Stimulated activated CD8-positive, alpha-beta memory T cell treated with anti-CD3 and anti-CD28 coated beads, Interleukin-15, amount 100 ng/mL, for 48 hours (primary cell): ENCODE measurements at regions not wholly inside any gene's neighbourhood (a gene's known extent, or its start where the extent isn't known, plus 50 kb on each side); places are given as distances from the start of the nearest gene placed in this dataset.
A peak's percentile ranks its signal among the peaks of the same experiment; 100 is the strongest.

Experiments
- DNase-seq, 2 donors: peaks; one replicate each; pipeline ENCODE4 v3.0.0-alpha.2; 2020; ENCODE audit warnings: low read depth in 2 of 2

- DNase-seq: no peak
Observed at GRCh38 chr9:126221480-126221879, 105.1 kb upstream of the MVB12B start.

DNA sequence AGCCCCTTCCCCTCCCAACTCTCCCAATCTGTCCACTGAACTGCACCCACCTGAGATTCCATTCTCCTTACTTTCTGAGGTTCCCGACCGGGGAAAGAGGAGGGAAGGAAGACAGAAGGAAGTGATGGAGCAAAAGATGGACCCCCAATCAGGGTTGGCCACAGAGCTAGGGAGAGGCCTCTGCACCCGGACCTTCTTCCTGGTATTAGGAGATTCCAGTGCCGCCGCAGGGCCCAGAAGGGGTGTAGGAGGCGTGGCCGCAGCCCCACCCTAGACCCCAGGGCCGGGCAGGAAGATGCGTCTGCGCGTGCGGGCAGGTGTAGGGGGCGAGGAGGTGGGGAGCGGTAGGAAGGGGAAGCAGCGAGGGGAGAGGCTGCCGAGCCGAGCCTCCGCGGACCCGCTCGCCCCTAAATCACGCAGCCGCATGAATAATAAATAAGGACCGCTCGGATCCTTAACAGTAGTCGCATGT lies 104.2 kb upstream of the MVB12B start:
- no peak for DNase-seq

GRCh38 chr9:126222835-126223431 lies 103.7 kb upstream of the MVB12B start:
- no peak for DNase-seq

- DNase-seq: no peak
Observed at GRCh38 chr9:126223798-126224531, 102.7 kb upstream of the MVB12B start.

- no peak for DNase-seq
Observed at GRCh38 chr9:126225611-126226609, 100.7 kb upstream of the MVB12B start.

GRCh38 chr9:126226991-126227936 lies 99.4 kb upstream of the MVB12B start:
- no peak for DNase-seq

DNA sequence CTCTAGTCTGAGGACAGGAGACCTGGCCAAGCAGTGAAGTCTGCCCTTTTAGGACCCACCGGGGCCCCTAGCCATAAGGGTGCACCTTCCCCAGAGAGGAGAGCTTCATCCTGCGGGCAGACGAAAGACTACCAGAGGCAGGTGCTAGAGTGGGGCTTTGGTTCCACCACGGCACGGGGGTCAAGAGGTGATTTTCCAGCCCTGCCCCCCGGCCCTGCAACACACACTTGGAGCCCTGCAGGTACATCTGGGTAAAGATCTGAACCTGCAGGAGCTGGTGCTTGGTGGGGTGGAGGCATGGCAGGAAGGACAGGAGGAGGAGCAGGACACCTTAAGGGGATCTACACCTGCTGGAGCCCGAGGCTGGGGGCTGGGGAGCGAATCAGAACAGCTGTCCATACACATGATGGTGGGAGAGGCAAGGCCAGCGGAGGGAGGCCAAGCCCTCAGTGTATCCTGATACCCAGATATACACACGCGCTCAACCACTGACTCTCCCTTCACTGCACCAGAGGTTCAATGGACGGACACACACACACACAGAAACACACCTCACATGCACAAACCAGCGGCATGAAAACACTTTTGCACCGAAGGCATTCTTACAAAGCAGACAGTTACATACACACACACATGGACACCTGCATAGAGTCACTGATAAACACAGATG lies 98.4 kb upstream of the MVB12B start:
- no peak for DNase-seq

GRCh38 chr9:126228781-126229444 lies 97.7 kb upstream of the MVB12B start:
- DNase-seq: peak; percentile 28 to 48

DNA sequence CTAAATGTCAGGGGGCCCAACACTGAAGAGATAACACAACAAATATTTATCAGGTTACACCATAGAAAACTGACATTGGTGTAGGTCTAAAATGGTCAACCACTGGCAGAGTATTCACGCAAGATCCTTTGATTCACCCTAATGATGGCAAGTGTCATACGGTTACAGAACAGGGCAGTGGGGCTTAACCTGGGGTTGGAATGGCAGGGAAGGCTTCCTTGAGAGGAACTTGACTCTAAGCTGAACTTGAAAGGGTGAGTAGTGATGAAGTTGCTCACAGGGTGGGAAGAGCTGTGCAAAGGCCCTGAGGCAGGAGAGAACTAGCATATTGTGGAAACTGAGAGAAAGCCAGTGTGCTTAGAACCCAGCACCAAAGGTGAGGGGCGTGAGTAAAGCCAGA lies 97.1 kb upstream of the MVB12B start:
- DNase-seq: no peak

- DNase-seq: no peak
Observed at GRCh38 chr9:126230692-126231091, 95.9 kb upstream of the MVB12B start.

DNA sequence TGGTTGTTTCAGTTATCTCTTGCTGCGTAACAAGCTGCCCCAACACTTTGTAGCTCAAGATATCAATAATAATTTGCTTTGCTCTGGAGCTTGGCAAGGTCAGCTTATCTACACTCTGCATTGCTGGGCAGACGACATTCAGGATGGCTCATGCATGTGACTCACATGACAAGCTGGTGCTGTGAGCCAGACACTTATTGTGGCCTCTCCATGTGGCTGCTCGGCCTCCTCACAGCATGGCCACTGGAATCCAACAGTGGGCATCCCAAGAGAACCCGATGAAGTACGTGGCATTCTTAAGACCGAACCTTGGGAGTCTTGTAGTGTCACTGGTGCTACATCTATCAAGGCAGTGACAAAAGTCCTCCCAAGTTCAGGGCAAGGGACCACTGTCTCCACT lies 94.2 kb upstream of the MVB12B start:
- no peak for DNase-seq

- DNase-seq: no peak
Observed at GRCh38 chr9:126233175-126233574, 93.5 kb upstream of the MVB12B start.

DNA sequence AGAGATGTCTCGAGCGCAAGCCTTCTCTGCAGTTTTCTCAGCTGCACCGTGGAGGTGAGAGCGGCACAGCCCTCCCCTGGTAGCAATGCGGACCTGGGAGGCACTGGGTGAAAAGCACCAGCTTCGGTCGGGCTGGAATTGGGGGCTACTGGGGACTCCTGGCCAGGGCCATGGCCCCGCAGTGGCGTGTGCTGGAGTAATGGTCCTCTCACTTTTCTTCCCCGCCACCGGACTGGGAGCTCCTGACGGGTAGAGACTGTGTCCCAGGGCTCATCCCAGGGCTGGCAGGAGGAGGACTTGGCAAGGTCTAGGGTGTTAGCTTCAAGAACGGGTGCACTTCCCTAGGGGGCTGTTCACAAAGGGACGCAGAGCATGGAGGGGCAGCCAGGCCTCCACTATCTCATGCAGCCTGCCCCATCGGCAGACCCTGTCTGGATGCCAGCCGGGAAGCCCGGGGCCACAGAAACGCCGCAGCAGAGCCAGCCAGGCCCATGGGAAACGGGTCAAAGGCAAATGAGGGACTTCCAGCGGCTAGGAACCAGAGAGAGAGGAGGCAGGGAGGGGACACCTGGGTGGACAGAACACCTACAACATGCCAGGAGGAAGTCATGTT lies 92.6 kb upstream of the MVB12B start:
- no peak for DNase-seq

DNA sequence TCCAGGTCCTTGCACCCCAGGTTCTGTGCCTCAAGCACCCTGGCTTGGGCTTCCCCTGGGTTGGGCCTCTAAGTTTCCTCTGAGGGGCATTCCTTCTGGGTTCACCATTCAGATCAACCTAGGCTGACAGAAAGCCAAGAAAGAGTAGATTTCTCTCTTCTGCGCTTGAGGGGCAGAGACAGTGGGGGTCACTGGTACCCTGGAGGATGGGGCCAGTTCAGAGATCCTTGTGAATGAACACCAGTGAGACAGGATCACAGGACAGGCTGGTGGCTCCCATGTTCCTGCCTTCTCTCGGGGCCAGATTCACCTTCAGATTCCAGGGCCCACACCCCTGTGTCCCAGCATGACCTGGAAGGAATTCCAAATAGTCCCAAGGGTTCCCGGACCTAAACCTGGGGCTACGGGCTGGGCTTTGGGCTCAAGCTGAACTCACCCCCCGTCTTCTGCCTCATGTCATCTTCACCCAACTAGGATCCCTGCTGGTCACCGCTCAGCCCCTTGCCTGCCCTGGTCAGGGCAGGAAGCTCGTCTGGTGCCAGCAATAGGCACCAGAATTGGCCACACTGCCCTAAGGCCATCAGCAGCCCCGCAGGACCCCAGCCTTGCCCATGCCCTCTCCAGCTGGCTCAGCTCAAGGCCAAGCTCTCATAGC lies 91.8 kb upstream of the MVB12B start:
- no peak for DNase-seq

DNA sequence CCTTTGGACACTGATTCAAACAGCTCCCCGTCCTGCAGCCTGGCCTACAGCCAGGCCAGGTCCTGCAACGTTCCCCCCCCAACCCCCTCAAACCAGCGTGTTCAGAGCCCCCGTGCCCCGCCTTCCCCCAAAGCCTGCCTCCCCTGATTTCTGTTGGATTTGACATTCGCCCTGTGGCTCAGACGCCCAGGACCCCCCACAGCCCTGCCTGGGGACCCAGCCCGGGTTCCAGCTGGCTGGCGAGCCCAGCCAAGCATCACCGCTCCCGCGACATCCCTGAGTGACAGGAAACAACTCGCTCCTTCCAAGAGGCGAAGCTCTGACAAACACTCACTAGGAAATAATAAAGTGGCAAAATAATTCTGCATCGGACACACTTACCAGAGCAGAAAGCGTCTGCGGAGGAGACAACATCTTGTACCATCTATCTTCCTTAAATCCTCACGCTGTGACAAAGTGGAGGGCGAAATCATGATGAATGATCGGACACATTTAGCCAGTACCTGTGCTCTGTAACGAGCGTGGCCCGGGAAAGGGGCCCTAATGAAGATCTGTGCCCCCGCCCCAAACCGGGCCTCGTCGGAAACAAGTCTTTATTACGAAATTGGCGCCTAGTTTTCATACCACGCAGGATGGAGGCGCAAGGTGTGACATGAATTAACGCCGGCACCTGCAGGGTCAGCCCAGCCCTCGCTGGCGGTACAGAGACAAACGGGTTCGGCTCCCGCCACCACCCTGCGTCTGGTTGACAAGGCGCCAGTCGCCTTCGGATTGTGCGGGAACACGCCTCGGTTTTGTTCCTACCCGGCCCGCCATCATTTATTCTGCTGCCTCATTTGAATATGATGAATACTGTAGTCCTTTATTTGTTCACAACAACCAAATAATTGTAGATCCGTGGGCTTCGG lies 91.0 kb upstream of the MVB12B start:
- DNase-seq: no peak

DNA sequence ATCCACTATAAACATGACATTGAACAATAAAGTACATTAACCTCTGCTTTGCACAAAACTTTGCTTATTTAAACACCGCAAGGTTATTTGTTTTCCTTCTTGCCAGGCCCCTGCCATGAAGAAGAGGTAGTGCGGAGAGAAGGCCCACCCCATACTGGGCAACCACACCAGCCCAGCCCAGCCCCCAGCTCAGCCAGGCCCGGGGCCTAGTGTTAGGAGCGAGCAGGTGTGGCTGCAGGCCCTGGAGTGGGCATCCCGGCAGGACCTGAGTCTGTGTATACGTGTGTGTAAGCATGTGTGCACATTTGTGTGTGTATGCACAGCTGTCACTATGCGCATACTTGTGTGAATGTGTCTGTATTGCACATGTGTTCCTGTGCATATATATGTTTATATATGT lies 90.4 kb upstream of the MVB12B start:
- DNase-seq: no peak

- DNase-seq: no peak
Observed at GRCh38 chr9:126238415-126238814, 88.2 kb upstream of the MVB12B start.

GRCh38 chr9:126239515-126239914 lies 87.1 kb upstream of the MVB12B start:
- DNase-seq: no peak
